ENCODE measurements at regions not wholly inside any gene's neighbourhood (a gene's known extent, or its start where the extent isn't known, plus 50 kb on each side); places are given as distances from the start of the nearest gene placed in this dataset.
"Not testable (repeated sequence)": the region's sequence is repeated elsewhere in the genome, so short reads cannot be mapped to it uniquely, and the experiment has no call there.

GRCh38 chr10:130930821-130931220, 380.7 kb downstream of the TCERG1L start:
- FAIRE-seq: no peak

- no peak for FAIRE-seq
These were observed 380.3 kb downstream of the TCERG1L start for GRCh38 chr10:130931256-130931655.

- no peak for FAIRE-seq
These were observed 379.1 kb downstream of the TCERG1L start for GRCh38 chr10:130932326-130933007.

- no peak for FAIRE-seq
These were observed 378.5 kb downstream of the TCERG1L start for GRCh38 chr10:130933008-130933390.

GRCh38 chr10:130934293-130935127, 377.0 kb downstream of the TCERG1L start:
- no peak for FAIRE-seq

GRCh38 chr10:130935128-130935439, 376.4 kb downstream of the TCERG1L start:
- FAIRE-seq: no peak

- FAIRE-seq: no peak
These were observed 375.5 kb downstream of the TCERG1L start for GRCh38 chr10:130935897-130936550.

- FAIRE-seq: no peak
These were observed 374.7 kb downstream of the TCERG1L start for GRCh38 chr10:130936851-130937250.

- no peak for FAIRE-seq
These were observed 373.5 kb downstream of the TCERG1L start for GRCh38 chr10:130938051-130938450.

GRCh38 chr10:130938891-130939290, 372.6 kb downstream of the TCERG1L start:
- not testable (repeated sequence) for FAIRE-seq

- FAIRE-seq: no peak
These were observed 369.6 kb downstream of the TCERG1L start for GRCh38 chr10:130941886-130942285.

GRCh38 chr10:130952086-130952485, 359.4 kb downstream of the TCERG1L start:
- FAIRE-seq: no peak

- FAIRE-seq: no peak
These were observed 357.1 kb downstream of the TCERG1L start for GRCh38 chr10:130954326-130954905.

GRCh38 chr10:130956251-130956650, 355.3 kb downstream of the TCERG1L start:
- FAIRE-seq: no peak

GRCh38 chr10:130957423-130957822, 354.1 kb downstream of the TCERG1L start:
- FAIRE-seq: no peak

GRCh38 chr10:130958003-130958402, 353.5 kb downstream of the TCERG1L start:
- no peak for FAIRE-seq

GRCh38 chr10:130958981-130959751, 352.4 kb downstream of the TCERG1L start:
- no peak for FAIRE-seq

- FAIRE-seq: no peak
These were observed 351.7 kb downstream of the TCERG1L start for GRCh38 chr10:130959752-130960195.

GRCh38 chr10:130960531-130960930, 351.0 kb downstream of the TCERG1L start:
- no peak for FAIRE-seq

- no peak for FAIRE-seq
These were observed 349.8 kb downstream of the TCERG1L start for GRCh38 chr10:130961506-130962239.

GRCh38 chr10:130962240-130963051, 349.1 kb downstream of the TCERG1L start:
- FAIRE-seq: no peak

Measured in A204.1 (cell line).